ENCODE measurements at regions not wholly inside any gene's neighbourhood (a gene's known extent, or its start where the extent isn't known, plus 50 kb on each side); places are given as distances from the start of the nearest gene placed in this dataset.

DNA sequence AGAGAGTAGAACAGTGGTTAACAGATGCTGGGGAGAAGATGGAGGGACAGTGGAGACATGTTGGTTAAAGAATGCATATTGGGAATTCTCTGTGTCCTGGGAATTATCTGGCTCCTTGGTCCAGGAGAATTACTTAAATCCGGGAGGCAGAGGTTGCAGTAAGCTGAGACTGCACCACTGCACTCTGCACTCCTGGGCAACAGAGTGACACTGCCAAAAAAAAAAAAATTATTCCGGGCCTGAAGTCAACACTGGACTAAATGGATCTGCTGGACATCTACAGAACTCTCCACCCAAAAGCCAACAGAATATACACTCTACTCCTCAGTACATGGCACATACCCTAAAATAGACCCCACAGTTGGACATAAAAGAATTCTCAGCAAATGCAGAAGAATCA, 400.0 kb upstream of the CXorf51B start:
- Mint-ChIP-seq H3K4me3 (no peak overlapping the region), H3K27ac (no peak overlapping the region), H3K4me1 (ENCODE audit: low read depth) (no peaks in the 10 kb centered on the region), H3K9me3 (no peaks in the 10 kb centered on the region), H3K27me3 (no peaks in the 10 kb centered on the region), H3K36me3 (ENCODE audit: low read depth) (no peaks in the 10 kb centered on the region)
- ChIA-PET CTCF (no interaction called here), POLR2A (no interaction called here)
- no peak for ATAC-seq (ENCODE audit: poor library complexity)
- no peak for DNase-seq
- H3K9me3 ChIP-seq (ENCODE audit: control insufficient read depth in 1 of 2, insufficient read depth in 1 of 2, low read length in 2 of 2), result no peaks in the 10 kb centered on the region
- intact Hi-C loops (cut with DNase I, micrococcal nuclease), result no loop called here
- no peak overlapping the region for H3K27ac ChIP-seq (ENCODE audit: low read depth in 1 of 2, low read length in 2 of 2)
- no peaks in the 10 kb centered on the region for H3K36me3 ChIP-seq (ENCODE audit: insufficient read depth, low read length)
- H3K4me1 ChIP-seq (ENCODE audit: insufficient read depth, low read length), result no peaks in the 10 kb centered on the region
- TF ChIP-seq, protein P1, sequence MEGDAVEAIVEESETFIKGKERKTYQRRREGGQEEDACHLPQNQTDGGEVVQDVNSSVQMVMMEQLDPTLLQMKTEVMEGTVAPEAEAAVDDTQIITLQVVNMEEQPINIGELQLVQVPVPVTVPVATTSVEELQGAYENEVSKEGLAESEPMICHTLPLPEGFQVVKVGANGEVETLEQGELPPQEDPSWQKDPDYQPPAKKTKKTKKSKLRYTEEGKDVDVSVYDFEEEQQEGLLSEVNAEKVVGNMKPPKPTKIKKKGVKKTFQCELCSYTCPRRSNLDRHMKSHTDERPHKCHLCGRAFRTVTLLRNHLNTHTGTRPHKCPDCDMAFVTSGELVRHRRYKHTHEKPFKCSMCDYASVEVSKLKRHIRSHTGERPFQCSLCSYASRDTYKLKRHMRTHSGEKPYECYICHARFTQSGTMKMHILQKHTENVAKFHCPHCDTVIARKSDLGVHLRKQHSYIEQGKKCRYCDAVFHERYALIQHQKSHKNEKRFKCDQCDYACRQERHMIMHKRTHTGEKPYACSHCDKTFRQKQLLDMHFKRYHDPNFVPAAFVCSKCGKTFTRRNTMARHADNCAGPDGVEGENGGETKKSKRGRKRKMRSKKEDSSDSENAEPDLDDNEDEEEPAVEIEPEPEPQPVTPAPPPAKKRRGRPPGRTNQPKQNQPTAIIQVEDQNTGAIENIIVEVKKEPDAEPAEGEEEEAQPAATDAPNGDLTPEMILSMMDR (IDR thresholded peaks at IDR 0.05), result no peak
- H3K4me3 ChIP-seq (ENCODE audit: low read length), result no peak overlapping the region
- H3K27me3 ChIP-seq (ENCODE audit: control insufficient read depth in 1 of 2, insufficient read depth in 2 of 2, low read length in 2 of 2), result no peaks in the 10 kb centered on the region

DNA sequence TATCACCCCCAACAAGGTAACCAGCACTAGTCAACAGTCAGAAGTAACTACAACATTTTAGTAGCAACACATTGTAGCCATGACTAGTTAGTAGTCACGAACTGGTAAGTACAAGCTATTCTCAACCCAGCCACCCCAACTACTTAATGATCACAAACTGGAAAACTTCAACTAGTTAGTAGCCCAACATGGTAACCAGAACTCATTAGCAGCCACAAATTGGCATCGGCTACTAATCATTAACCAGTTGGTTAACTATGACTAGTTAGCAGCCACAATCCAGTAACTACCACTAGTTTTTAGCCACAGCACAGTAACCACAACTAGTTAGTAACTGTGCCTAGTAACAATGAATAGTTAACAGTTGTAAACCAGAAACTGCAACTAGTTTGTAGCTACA, 385.1 kb upstream of the CXorf51B start:
- POLR2A ChIA-PET, result no interaction called here
- CTCF ChIA-PET, result interaction anchor here (1.1 kb wide), 1 partner anchor 9 kb away, joined by 3 read pairs; no protein-coding TSS in a partner anchor
- DNase-seq (no peak), ATAC-seq (ENCODE audit: poor library complexity) (no peak)
- no peaks in the 10 kb centered on the region for H3K4me1 ChIP-seq (ENCODE audit: insufficient read depth, low read length)
- no peak overlapping the region for H3K4me3 ChIP-seq (ENCODE audit: low read length)
- Mint-ChIP-seq H3K27me3 (no peaks in the 10 kb centered on the region), H3K9me3 (peaks cover 20% of the 10 kb centered on the region), H3K4me3 (no peak overlapping the region), H3K27ac (no peak overlapping the region), H3K36me3 (ENCODE audit: low read depth) (no peaks in the 10 kb centered on the region), H3K4me1 (ENCODE audit: low read depth) (no peaks in the 10 kb centered on the region)
- H3K36me3 ChIP-seq (ENCODE audit: insufficient read depth, low read length), result no peaks in the 10 kb centered on the region
- intact Hi-C loops (cut with DNase I, micrococcal nuclease), result no loop called here
- TF ChIP-seq, protein P1 (IDR thresholded peaks at IDR 0.05), result no peak
- H3K27me3 ChIP-seq (ENCODE audit: control insufficient read depth in 1 of 2, insufficient read depth in 2 of 2, low read length in 2 of 2), result no peaks in the 10 kb centered on the region
- H3K9me3 ChIP-seq (ENCODE audit: control insufficient read depth in 1 of 2, insufficient read depth in 1 of 2, low read length in 2 of 2), result peaks cover 0 to 5% of the 10 kb centered on the region in 2 experiments
- H3K27ac ChIP-seq (ENCODE audit: low read depth in 1 of 2, low read length in 2 of 2), result no peak overlapping the region

DNA sequence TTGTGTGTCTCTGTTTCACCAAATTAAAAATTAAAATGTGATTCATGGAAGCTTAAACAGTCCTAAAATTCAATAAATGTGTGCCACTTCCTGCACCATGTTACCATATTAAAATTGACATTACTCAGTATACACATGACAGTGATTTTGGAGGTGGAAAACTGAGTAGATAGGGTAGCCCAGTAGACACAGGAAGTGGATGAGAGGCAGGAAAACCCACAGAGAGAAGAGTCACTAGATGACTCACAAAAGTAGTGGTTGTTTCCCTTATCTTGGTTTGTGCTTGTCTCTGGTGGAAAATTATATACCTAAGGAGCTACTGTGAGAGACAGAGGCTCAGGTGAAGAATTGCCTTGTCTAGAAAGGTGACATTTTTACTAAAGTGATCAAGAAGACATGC, 375.8 kb upstream of the CXorf51B start:
- TF ChIP-seq, protein P1 (IDR thresholded peaks at IDR 0.05), result no peak
- no peaks in the 10 kb centered on the region for H3K4me1 ChIP-seq (ENCODE audit: insufficient read depth, low read length)
- POLR2A ChIA-PET, result no interaction called here
- no peak overlapping the region for H3K27ac ChIP-seq (ENCODE audit: low read depth in 1 of 2, low read length in 2 of 2)
- CTCF ChIA-PET, result no interaction called here
- no peak for ATAC-seq (ENCODE audit: poor library complexity)
- H3K4me1 Mint-ChIP-seq (ENCODE audit: low read depth), result no peaks in the 10 kb centered on the region
- H3K9me3 Mint-ChIP-seq, result peaks cover 5% of the 10 kb centered on the region
- H3K27me3 ChIP-seq (ENCODE audit: control insufficient read depth in 1 of 2, insufficient read depth in 2 of 2, low read length in 2 of 2), result no peaks in the 10 kb centered on the region
- H3K36me3 ChIP-seq (ENCODE audit: insufficient read depth, low read length), result no peaks in the 10 kb centered on the region
- no peaks in the 10 kb centered on the region for H3K36me3 Mint-ChIP-seq (ENCODE audit: low read depth)
- H3K9me3 ChIP-seq (ENCODE audit: control insufficient read depth in 1 of 2, insufficient read depth in 1 of 2, low read length in 2 of 2), result no peaks in the 10 kb centered on the region
- no peak overlapping the region for H3K4me3 Mint-ChIP-seq
- no peak overlapping the region for H3K27ac Mint-ChIP-seq
- H3K4me3 ChIP-seq (ENCODE audit: low read length), result no peak overlapping the region
- intact Hi-C loops (cut with DNase I, micrococcal nuclease), result no loop called here
- H3K27me3 Mint-ChIP-seq, result no peaks in the 10 kb centered on the region
- no peak for DNase-seq

Measured in CD4-positive, alpha-beta T cell (primary cell).